ENCODE measurements at regions not wholly inside any gene's neighbourhood (a gene's known extent, or its start where the extent isn't known, plus 50 kb on each side); places are given as distances from the start of the nearest gene placed in this dataset.

- Histone ChIP-seq H4K20me1 (ENCODE audit: insufficient read depth) (no peaks in the 10 kb centered on the region), H3K27me3 (replicated peaks; ENCODE audit: insufficient read depth) (no peaks in the 10 kb centered on the region), H3K79me2 (ENCODE audit: insufficient read depth) (no peaks in the 10 kb centered on the region), H3K4me3 (no peak overlapping the region), H3K9me2 (ENCODE audit: insufficient read depth) (no peaks in the 10 kb centered on the region), H3K27ac (no peak overlapping the region), H3K9me3 (ENCODE audit: low read depth) (no peaks in the 10 kb centered on the region), H3K36me3 (ENCODE audit: low read depth) (no peaks in the 10 kb centered on the region), H3K4me1 (ENCODE audit: insufficient read depth) (peaks cover 12% of the 10 kb centered on the region), H2AFZ (0 out of 2 replicates have a peak overlapping the region, but pooled peaks have one; percentile 8), H3F3A (ENCODE audit: insufficient read depth) (peaks cover 5% of the 10 kb centered on the region; the same call in 1 of the 2 replicates), H3K9ac (no peak overlapping the region), H3K4me2 (ENCODE audit: unreplicated experiment) (no peak overlapping the region)
- in situ Hi-C loops (cut with MboI), result no loop called here
- 57 to 63% methylated on average over 3 of the region's 3 CpGs for WGBS, 2 experiments (ENCODE audit: low coverage in 1 of 2, low lambda C conversion rate in 2 of 2, missing lambda C conversion rate in 2 of 2)
- no peak for TF ChIP-seq EZH2phosphoT487 (IDR thresholded peaks at IDR 0.05; ENCODE audit: insufficient read depth, low read depth)
- TF ChIP-seq EZH2 (IDR thresholded peaks at IDR 0.05; ENCODE audit: insufficient read depth, poor library complexity, severe bottlenecking), result no peak
- DNase-seq, result no peak
Measured at GRCh38 chr4:28443371-28443770, 1582.7 kb downstream of the STIM2 start.

- Histone ChIP-seq H2AFZ (peak overlapping the region; percentile 8; the same call in 1 of the 2 replicates), H3F3A (ENCODE audit: insufficient read depth) (peaks cover 5% of the 10 kb centered on the region; the same call in 1 of the 2 replicates), H3K27me3 (replicated peaks; ENCODE audit: insufficient read depth) (no peaks in the 10 kb centered on the region), H4K20me1 (ENCODE audit: insufficient read depth) (no peaks in the 10 kb centered on the region), H3K79me2 (ENCODE audit: insufficient read depth) (no peaks in the 10 kb centered on the region), H3K4me2 (ENCODE audit: unreplicated experiment) (no peak overlapping the region), H3K4me1 (ENCODE audit: insufficient read depth) (peaks cover 12% of the 10 kb centered on the region), H3K36me3 (ENCODE audit: low read depth) (no peaks in the 10 kb centered on the region), H3K4me3 (no peak overlapping the region), H3K9me3 (ENCODE audit: low read depth) (no peaks in the 10 kb centered on the region), H3K27ac (no peak overlapping the region), H3K9me2 (ENCODE audit: insufficient read depth) (no peaks in the 10 kb centered on the region), H3K9ac (no peak overlapping the region)
- peak; percentile 36 for DNase-seq
- in situ Hi-C loops (cut with MboI), result no loop called here
- TF ChIP-seq EZH2 (IDR thresholded peaks at IDR 0.05; ENCODE audit: insufficient read depth, poor library complexity, severe bottlenecking) (no peak), EZH2phosphoT487 (IDR thresholded peaks at IDR 0.05; ENCODE audit: insufficient read depth, low read depth) (no peak)
- 27 to 38% methylated on average over 7 of the region's 7 CpGs for WGBS, 2 experiments (ENCODE audit: low coverage in 1 of 2, low lambda C conversion rate in 2 of 2, missing lambda C conversion rate in 2 of 2)
Measured at GRCh38 chr4:28443801-28444412, 1583.3 kb downstream of the STIM2 start.

GRCh38 chr4:28444886-28445496 is 1584.3 kb downstream of the STIM2 start:
- Histone ChIP-seq H4K20me1 (ENCODE audit: insufficient read depth) (no peaks in the 10 kb centered on the region), H3K4me2 (ENCODE audit: unreplicated experiment) (peak overlapping the region; percentile 71), H3K9me3 (ENCODE audit: low read depth) (no peaks in the 10 kb centered on the region), H3K27ac (peak overlapping the region; percentile 32), H3K9ac (no peak overlapping the region), H3K9me2 (ENCODE audit: insufficient read depth) (no peaks in the 10 kb centered on the region), H3K4me1 (ENCODE audit: insufficient read depth) (peaks cover 12% of the 10 kb centered on the region), H3K4me3 (0 out of 2 replicates have a peak overlapping the region, but pooled peaks have one; percentile 31), H3F3A (ENCODE audit: insufficient read depth) (peaks cover 5% of the 10 kb centered on the region; the same call in 1 of the 2 replicates), H2AFZ (peak overlapping the region; percentile 49), H3K36me3 (ENCODE audit: low read depth) (no peaks in the 10 kb centered on the region), H3K79me2 (ENCODE audit: insufficient read depth) (no peaks in the 10 kb centered on the region), H3K27me3 (replicated peaks; ENCODE audit: insufficient read depth) (no peaks in the 10 kb centered on the region)
- TF ChIP-seq EZH2 (IDR thresholded peaks at IDR 0.05; ENCODE audit: insufficient read depth, poor library complexity, severe bottlenecking), result no peak
- TF ChIP-seq EZH2phosphoT487 (IDR thresholded peaks at IDR 0.05; ENCODE audit: insufficient read depth, low read depth), result no peak
- 21 to 28% methylated on average over 3 of the region's 3 CpGs for WGBS, 2 experiments (ENCODE audit: low coverage in 1 of 2, low lambda C conversion rate in 2 of 2, missing lambda C conversion rate in 2 of 2)
- in situ Hi-C loops (cut with MboI), result no loop called here
- DNase-seq, result peak; percentile 57

GRCh38 chr4:28449085-28449484 is 1588.4 kb downstream of the STIM2 start:
- Histone ChIP-seq H3K9ac (peak overlapping the region; percentile 42), H2AFZ (peak overlapping the region; percentile 69)

More at GRCh38 chr4:28449085-28449484, 1588.4 kb downstream of the STIM2 start:
- no peaks in the 10 kb centered on the region for H3K79me2 ChIP-seq (ENCODE audit: insufficient read depth)
- peak overlapping the region; percentile 59 for H3K4me3 ChIP-seq
- H3K9me2 ChIP-seq (ENCODE audit: insufficient read depth), result no peaks in the 10 kb centered on the region
- H3K4me2 ChIP-seq (ENCODE audit: unreplicated experiment), result peak overlapping the region; percentile 69
- H3K27me3 ChIP-seq (replicated peaks; ENCODE audit: insufficient read depth), result no peaks in the 10 kb centered on the region
- H3K27ac ChIP-seq, result no peak overlapping the region
- peak; percentile 11 for DNase-seq
- H3K9me3 ChIP-seq (ENCODE audit: low read depth), result no peaks in the 10 kb centered on the region
- peaks cover 12% of the 10 kb centered on the region for H3K4me1 ChIP-seq (ENCODE audit: insufficient read depth)
- H3K36me3 ChIP-seq (ENCODE audit: low read depth), result no peaks in the 10 kb centered on the region
- H3F3A ChIP-seq (ENCODE audit: insufficient read depth), result peaks cover 5% of the 10 kb centered on the region; the same call in 1 of the 2 replicates
- in situ Hi-C loops (cut with MboI), result no loop called here
- 12 to 15% methylated on average over 3 of the region's 3 CpGs for WGBS, 2 experiments (ENCODE audit: low coverage in 1 of 2, low lambda C conversion rate in 2 of 2, missing lambda C conversion rate in 2 of 2)
- TF ChIP-seq EZH2 (IDR thresholded peaks at IDR 0.05; ENCODE audit: insufficient read depth, poor library complexity, severe bottlenecking) (no peak), EZH2phosphoT487 (IDR thresholded peaks at IDR 0.05; ENCODE audit: insufficient read depth, low read depth) (no peak)
- no peaks in the 10 kb centered on the region for H4K20me1 ChIP-seq (ENCODE audit: insufficient read depth)
